HCT116 (cell line): ENCODE measurements at regions not wholly inside any gene's neighbourhood (a gene's known extent, or its start where the extent isn't known, plus 50 kb on each side); places are given as distances from the start of the nearest gene placed in this dataset.

Experiments used
- ATAC-seq: fragments of 200-7000 bp; cut with Tn5 transposase; 2 replicates; pipeline ENCODE4 v1.9.1; 2020; ENCODE audit warnings: mild to moderate bottlenecking, moderate library complexity
- BruUV-seq: library from RNA; stranded (reverse); fragments of 400-500 nt; replicated peaks from 2 replicates; lab custom pipeline; 2021; lab: Mats Ljungman, UMichigan
- CTCF ChIA-PET: fragments of 300-600 bp; sonication (Branson Sonifier 250); formaldehyde crosslinking; loops from one replicate; lab custom pipeline; 2021; ENCODE audit warnings: antibody characterized with exemption; lab: Charles Lee
- POLR2A ChIA-PET: fragments of 300-600, 350-600 bp; sonication (Branson Sonifier 250); formaldehyde crosslinking; loops from one replicate; lab custom pipeline; 2021; ENCODE audit warnings: antibody characterized with exemption; lab: Charles Lee
- RAD21 ChIA-PET, 2 experiments: fragments of 300-600 bp; sonication (Branson Sonifier 250); formaldehyde crosslinking; loops; one replicate each; lab custom pipeline; 2023; ENCODE audit warnings: low total read pairs in 2 of 2; ENCODE audit not compliant: uncharacterized antibody in 2 of 2, unreplicated experiment in 2 of 2, low non-redundant PET in 1 of 2; lab: Charles Lee
- DNase-seq: peaks from one replicate; pipeline ENCODE4 v3.0.0-alpha.2; 2010; ENCODE audit warnings: low read depth, low spot score
- H2AFZ ChIP-seq: fragments of 200-600 bp; shearing (Covaris generic), sonication (generic); 2 replicates; pipeline ENCODE4 v1.6.1; 2017; ENCODE audit warnings: low read depth, mixed run types, mixed read lengths, antibody characterized with exemption, low read length; ENCODE audit not compliant: poor library complexity, severe bottlenecking
- H3K27ac ChIP-seq: 2 replicates; pipeline ENCODE4 v1.5.1; 2012; ENCODE audit warnings: low read depth, low read length
- H3K27me3 ChIP-seq: fragments of 200-600 bp; sonication (generic); 2 replicates; pipeline ENCODE4 v1.6.1; 2016; ENCODE audit warnings: mixed run types, low read length, mixed read lengths; ENCODE audit not compliant: insufficient read depth
- H3K36me3 ChIP-seq, 2 experiments: fragments of 200-500 bp in 1 of 2; fragments of 200-600 bp in 1 of 2; sonication (Bioruptor generic) in 1 of 2; sonication (generic) in 1 of 2; 2 replicates each; pipeline versions ENCODE4 v1.5.1 to v1.6.1; 2014 to 2016; ENCODE audit warnings: low read length in 2 of 2, inconsistent platforms in 1 of 2, mixed read lengths in 1 of 2, mixed run types in 1 of 2; ENCODE audit not compliant: insufficient read depth in 2 of 2, control insufficient read depth in 1 of 2
- H3K4me1 ChIP-seq, 2 experiments: fragments of 200-600 bp in 1 of 2; sonication (generic) in 1 of 2; 2 replicates each; pipeline versions ENCODE4 v1.5.1 to v1.6.1; 2012 to 2017; ENCODE audit warnings: low read length in 2 of 2, inconsistent platforms in 1 of 2, mild to moderate bottlenecking in 1 of 2, mixed read lengths in 1 of 2, mixed run types in 1 of 2, moderate library complexity in 1 of 2; ENCODE audit not compliant: insufficient read depth in 2 of 2, control insufficient read depth in 1 of 2
- H3K4me2 ChIP-seq: fragments of 200-600 bp; sonication (generic); 2 replicates; pipeline ENCODE4 v1.6.1; 2017; ENCODE audit warnings: mixed run types, low read length, mixed read lengths
- H3K4me3 ChIP-seq, 2 experiments: fragments of 200-600 bp in 1 of 2; sonication (generic) in 1 of 2; replicated peaks in 1 of 2; 2 replicates each; pipeline ENCODE4 v1.5.1; 2011 to 2016; ENCODE audit warnings: low read length in 2 of 2, control low read depth in 1 of 2, low read depth in 1 of 2, mild to moderate bottlenecking in 1 of 2, mixed read lengths in 1 of 2, mixed run types in 1 of 2
- H3K79me2 ChIP-seq: fragments of 200-600 bp; sonication (generic); 2 replicates; pipeline ENCODE4 v1.6.1; 2017; ENCODE audit warnings: mild to moderate bottlenecking, mixed run types, low read length, moderate library complexity, mixed read lengths; ENCODE audit not compliant: insufficient read depth
- H3K9ac ChIP-seq: fragments of 200-600 bp; sonication (generic); 2 replicates; pipeline ENCODE4 v1.6.1; 2016; ENCODE audit warnings: low read length, mixed read lengths
- H3K9me2 ChIP-seq: fragments of 200-600 bp; sonication (generic), shearing (Covaris generic); 2 replicates; pipeline ENCODE4 v1.6.1; 2017; ENCODE audit warnings: mixed run types, mild to moderate bottlenecking, moderate library complexity; ENCODE audit not compliant: insufficient read depth
- H3K9me3 ChIP-seq, 2 experiments: fragments of 200-500 bp in 1 of 2; fragments of 200-600 bp in 1 of 2; sonication (Bioruptor generic) in 1 of 2; sonication (generic) in 1 of 2; 2 replicates each; pipeline ENCODE4 v1.6.1; 2014 to 2017; ENCODE audit warnings: low read length in 2 of 2, mixed read lengths in 2 of 2, inconsistent platforms in 1 of 2, low read depth in 1 of 2, mild to moderate bottlenecking in 1 of 2, mixed run types in 1 of 2, moderate library complexity in 1 of 2; ENCODE audit not compliant: control insufficient read depth in 1 of 2, insufficient read depth in 1 of 2
- H4K20me1 ChIP-seq: fragments of 200-600 bp; sonication (generic), shearing (Covaris generic); 2 replicates; pipeline ENCODE4 v1.6.1; 2017; ENCODE audit warnings: mixed run types, mild to moderate bottlenecking, moderate library complexity; ENCODE audit not compliant: insufficient read depth
- CEBPB ChIP-seq: IDR thresholded peaks from 2 replicates; pipeline ENCODE4 v1.6.1; 2012; ENCODE audit warnings: low read depth
- EGR1 ChIP-seq: IDR thresholded peaks from 2 replicates; pipeline ENCODE4 v1.6.1; 2012; ENCODE audit warnings: low read depth
- EZH2 ChIP-seq: fragments of 200-600 bp; sonication (generic); IDR thresholded peaks from 2 replicates; pipeline ENCODE4 v1.6.1; 2017; ENCODE audit warnings: antibody characterized with exemption, mixed run types
- JUND ChIP-seq: IDR thresholded peaks from 2 replicates; pipeline ENCODE4 v1.6.1; 2012
- RAD21 ChIP-seq: IDR thresholded peaks from 2 replicates; pipeline ENCODE4 v1.6.1; 2012; ENCODE audit warnings: low read depth, mild to moderate bottlenecking
- SIN3A ChIP-seq: IDR thresholded peaks from 2 replicates; pipeline ENCODE4 v1.6.1; 2012; ENCODE audit warnings: low read depth
- SP1 ChIP-seq: IDR thresholded peaks from 2 replicates; pipeline ENCODE4 v1.6.1; 2012; ENCODE audit warnings: low read depth
- SRF ChIP-seq: IDR thresholded peaks from 2 replicates; pipeline ENCODE4 v1.6.1; 2012; ENCODE audit warnings: low read depth
- TCF7L2 ChIP-seq: IDR thresholded peaks from 2 replicates; pipeline ENCODE4 v1.7.0; 2011; ENCODE audit warnings: borderline replicate concordance, inconsistent platforms; ENCODE audit not compliant: insufficient read depth, insufficient read length; ENCODE audit errors: extremely low read depth
- YY1 ChIP-seq: IDR thresholded peaks from 2 replicates; pipeline ENCODE4 v1.6.1; 2011; ENCODE audit warnings: low read length, low read depth, moderate library complexity, mild to moderate bottlenecking; ENCODE audit not compliant: insufficient replicate concordance; ENCODE audit errors: extremely low read depth
- ZNF274 ChIP-seq: fragments of 200-500 bp; sonication (Bioruptor generic); IDR thresholded peaks from 2 replicates; pipeline ENCODE4 v1.6.1; 2014; ENCODE audit warnings: mild to moderate bottlenecking, low read depth, low read length, inconsistent platforms
- intact Hi-C: fragments of 100-400 bp; cut with micrococcal nuclease; formaldehyde crosslinking; loops from 2 replicates; pipeline ENCODE4 v1.10.0; 2022
- TF ChIP-seq, protein P1 (sequence below): IDR thresholded peaks from 2 replicates; pipeline ENCODE4 v1.6.1; 2012
- TF ChIP-seq, protein P2 (sequence below): IDR thresholded peaks from 2 replicates; pipeline ENCODE4 v1.6.1; 2011; ENCODE audit warnings: mild to moderate bottlenecking, low read length, moderate library complexity; ENCODE audit not compliant: insufficient replicate concordance; ENCODE audit errors: extremely low read depth
- TF ChIP-seq, protein P3 (sequence below), 3 experiments: fragments of 200-600 bp in 1 of 3; sonication (generic) in 1 of 3; IDR thresholded peaks in 2 of 3; conservative IDR thresholded peaks in 1 of 3; 2 replicates each; pipeline ENCODE4 v1.5.1; 2012 to 2017; ENCODE audit warnings: low read depth in 2 of 3, low read length in 2 of 3, antibody characterized with exemption in 1 of 3, borderline replicate concordance in 1 of 3, control low read depth in 1 of 3, mild to moderate bottlenecking in 1 of 3, mixed read lengths in 1 of 3, mixed run types in 1 of 3, moderate library complexity in 1 of 3; ENCODE audit not compliant: insufficient read depth in 1 of 3

DNA sequence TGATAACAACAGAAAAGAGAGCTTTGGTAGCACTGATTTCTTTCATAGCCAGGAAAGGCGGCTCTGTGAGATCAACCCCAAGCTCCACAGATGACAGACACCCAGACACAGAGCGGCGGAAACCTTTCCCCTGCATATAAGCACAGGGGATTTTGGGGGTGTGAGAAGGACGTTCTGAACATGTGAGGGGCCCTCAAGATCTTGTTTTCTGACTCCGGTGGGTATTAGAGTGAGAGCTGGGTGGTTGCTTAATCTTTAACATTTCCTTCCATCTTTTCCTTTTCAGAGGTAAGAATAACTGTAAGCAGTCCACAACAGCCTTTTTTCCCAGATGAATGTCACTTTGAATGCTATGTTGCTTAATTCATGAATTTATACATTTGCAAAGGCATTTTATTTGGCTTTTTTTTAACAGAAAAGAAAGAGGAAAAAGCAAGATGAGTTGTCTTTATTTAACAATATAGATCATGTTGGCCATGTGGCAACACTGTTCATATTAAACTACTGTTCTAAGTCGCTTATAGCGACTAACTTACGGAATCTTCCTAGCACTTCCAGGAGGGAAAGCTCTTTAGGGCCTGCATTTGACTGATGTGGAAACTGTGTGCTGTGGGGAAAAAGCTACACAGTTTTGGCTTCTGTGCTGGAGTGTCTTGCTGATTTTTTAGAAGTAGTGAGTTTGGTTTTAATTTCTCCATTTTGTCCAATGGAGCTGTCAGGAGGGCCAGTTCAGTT lies 80.5 kb upstream of the NAA20 start (continued):
- TF ChIP-seq, protein P1, sequence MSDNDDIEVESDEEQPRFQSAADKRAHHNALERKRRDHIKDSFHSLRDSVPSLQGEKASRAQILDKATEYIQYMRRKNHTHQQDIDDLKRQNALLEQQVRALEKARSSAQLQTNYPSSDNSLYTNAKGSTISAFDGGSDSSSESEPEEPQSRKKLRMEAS = no peak
- no peak for TF ChIP-seq EZH2
- TF ChIP-seq, protein P2, sequence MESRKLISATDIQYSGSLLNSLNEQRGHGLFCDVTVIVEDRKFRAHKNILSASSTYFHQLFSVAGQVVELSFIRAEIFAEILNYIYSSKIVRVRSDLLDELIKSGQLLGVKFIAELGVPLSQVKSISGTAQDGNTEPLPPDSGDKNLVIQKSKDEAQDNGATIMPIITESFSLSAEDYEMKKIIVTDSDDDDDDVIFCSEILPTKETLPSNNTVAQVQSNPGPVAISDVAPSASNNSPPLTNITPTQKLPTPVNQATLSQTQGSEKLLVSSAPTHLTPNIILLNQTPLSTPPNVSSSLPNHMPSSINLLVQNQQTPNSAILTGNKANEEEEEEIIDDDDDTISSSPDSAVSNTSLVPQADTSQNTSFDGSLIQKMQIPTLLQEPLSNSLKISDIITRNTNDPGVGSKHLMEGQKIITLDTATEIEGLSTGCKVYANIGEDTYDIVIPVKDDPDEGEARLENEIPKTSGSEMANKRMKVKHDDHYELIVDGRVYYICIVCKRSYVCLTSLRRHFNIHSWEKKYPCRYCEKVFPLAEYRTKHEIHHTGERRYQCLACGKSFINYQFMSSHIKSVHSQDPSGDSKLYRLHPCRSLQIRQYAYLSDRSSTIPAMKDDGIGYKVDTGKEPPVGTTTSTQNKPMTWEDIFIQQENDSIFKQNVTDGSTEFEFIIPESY = no peak
- TF ChIP-seq, all 23 proteins: peak for 0

DNA sequence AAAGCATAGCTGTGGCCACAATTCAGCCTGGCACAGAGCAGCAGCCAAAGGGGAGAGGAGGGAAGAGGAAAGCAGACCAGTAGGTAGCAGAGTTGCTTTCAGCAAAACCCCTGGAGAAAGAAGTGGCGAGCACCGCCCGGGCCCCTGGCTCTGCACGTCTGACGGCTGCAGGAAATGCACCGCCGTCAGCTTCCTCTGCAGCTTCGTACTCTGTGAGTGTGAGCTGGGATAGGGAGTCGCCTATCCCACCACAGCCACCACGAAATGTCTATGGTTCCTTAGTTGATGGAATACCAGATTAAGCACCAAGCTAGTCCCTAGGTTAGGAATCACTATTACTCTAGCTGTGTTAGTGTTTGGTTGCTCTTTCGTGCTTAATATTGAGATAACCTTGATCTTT lies 79.9 kb upstream of the NAA20 start:
- BruUV-seq = no TSS peak
- no peak for TF ChIP-seq YY1
- no peak for TF ChIP-seq SRF
- no peak for TF ChIP-seq EGR1
- TF ChIP-seq CEBPB = no peak
- TF ChIP-seq JUND = no peak
- TF ChIP-seq SP1 = no peak
- TF ChIP-seq RAD21 = no peak
- TF ChIP-seq SIN3A = no peak
- TF ChIP-seq, protein P3, sequence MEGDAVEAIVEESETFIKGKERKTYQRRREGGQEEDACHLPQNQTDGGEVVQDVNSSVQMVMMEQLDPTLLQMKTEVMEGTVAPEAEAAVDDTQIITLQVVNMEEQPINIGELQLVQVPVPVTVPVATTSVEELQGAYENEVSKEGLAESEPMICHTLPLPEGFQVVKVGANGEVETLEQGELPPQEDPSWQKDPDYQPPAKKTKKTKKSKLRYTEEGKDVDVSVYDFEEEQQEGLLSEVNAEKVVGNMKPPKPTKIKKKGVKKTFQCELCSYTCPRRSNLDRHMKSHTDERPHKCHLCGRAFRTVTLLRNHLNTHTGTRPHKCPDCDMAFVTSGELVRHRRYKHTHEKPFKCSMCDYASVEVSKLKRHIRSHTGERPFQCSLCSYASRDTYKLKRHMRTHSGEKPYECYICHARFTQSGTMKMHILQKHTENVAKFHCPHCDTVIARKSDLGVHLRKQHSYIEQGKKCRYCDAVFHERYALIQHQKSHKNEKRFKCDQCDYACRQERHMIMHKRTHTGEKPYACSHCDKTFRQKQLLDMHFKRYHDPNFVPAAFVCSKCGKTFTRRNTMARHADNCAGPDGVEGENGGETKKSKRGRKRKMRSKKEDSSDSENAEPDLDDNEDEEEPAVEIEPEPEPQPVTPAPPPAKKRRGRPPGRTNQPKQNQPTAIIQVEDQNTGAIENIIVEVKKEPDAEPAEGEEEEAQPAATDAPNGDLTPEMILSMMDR (IDR thresholded peaks at IDR 0.05 in 2 of 3, conservative IDR thresholded peaks at IDR 0.05 in 1 of 3; ENCODE audit: borderline replicate concordance in 1 of 3, insufficient read depth in 1 of 3, low read depth in 2 of 3, low read length in 2 of 3) = no peak
- no peak for TF ChIP-seq ZNF274
- no peak for TF ChIP-seq TCF7L2
- TF ChIP-seq, all 23 proteins: peak for 0
- Histone ChIP-seq H3K9me3 (no peaks in the 10 kb centered on the region), H3K9ac (no peak overlapping the region), H3K4me1 (peaks cover 0 to 7% of the 10 kb centered on the region in 2 experiments; a peak in 1 of 4 replicates), H3K79me2 (no peaks in the 10 kb centered on the region), H3K27ac (no peak overlapping the region), H3K4me3 (no peak overlapping the region), H3K27me3 (no peaks in the 10 kb centered on the region), H3K9me2 (no peaks in the 10 kb centered on the region), H2AFZ (no peak overlapping the region), H4K20me1 (no peaks in the 10 kb centered on the region), H3K36me3 (no peaks in the 10 kb centered on the region), H3K4me2 (no peak overlapping the region)
- intact Hi-C loops = no loop called here
- ATAC-seq (no peak), DNase-seq (no peak)
- RAD21 ChIA-PET = no interaction called here
- POLR2A ChIA-PET = no interaction called here
- CTCF ChIA-PET = no interaction called here
